Fibroblast of the aortic adventitia (primary cell): ENCODE measurements at regions not wholly inside any gene's neighbourhood (a gene's known extent, or its start where the extent isn't known, plus 50 kb on each side); places are given as distances from the start of the nearest gene placed in this dataset. TPM values are rescaled to one million over a fixed set of nuclear protein-coding genes. Genes with fewer than 3 reads are reported as not detected.

Experiments used
- small RNA-seq: library from RNA; depleted of rRNA; stranded (forward); fragments of <200 nt; gene quantifications from one replicate; pipeline ENCODE3, GENCODE V24; 2012

Small RNA genes lying in the stretch of these regions (small RNA-seq; reads per million reads assigned to genes)
- not detected for gene AC113347.2
- gene AC113347.3, result not detected
- gene RNU4-43P, result not detected
